ENCODE measurements at regions not wholly inside any gene's neighbourhood (a gene's known extent, or its start where the extent isn't known, plus 50 kb on each side); places are given as distances from the start of the nearest gene placed in this dataset.

DNA sequence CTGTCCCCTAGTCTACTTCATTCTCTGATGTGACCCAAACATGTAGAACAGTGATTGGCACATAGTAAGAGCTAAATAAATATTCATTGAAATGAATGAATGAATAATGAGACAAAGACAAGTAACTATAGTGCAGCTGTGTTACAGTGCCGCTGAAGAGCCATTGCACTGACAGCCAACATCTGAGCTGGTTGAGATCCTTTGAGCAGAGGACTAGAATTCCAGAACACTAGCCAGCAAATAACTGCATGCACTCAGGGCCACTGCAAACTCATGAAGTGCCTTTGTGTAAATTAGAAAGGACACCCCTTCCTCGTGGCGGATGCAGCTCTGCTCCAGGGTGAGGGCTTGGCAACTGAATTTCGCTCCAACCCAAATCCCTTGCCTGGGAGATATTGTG is 230.3 kb upstream of the CDYL start:
- Histone ChIP-seq H3K27ac (ENCODE audit: low read length) (no peak overlapping the region), H3K9me3 (replicated peaks; ENCODE audit: control insufficient read depth, low read depth, low read length) (no peaks in the 10 kb centered on the region), H3K27me3 (ENCODE audit: control insufficient read depth, insufficient read depth, low read length) (no peaks in the 10 kb centered on the region), H3K4me3 (ENCODE audit: low read length) (no peak overlapping the region), H3K4me1 (ENCODE audit: control insufficient read depth, insufficient read depth, low read length) (peaks cover 2% of the 10 kb centered on the region), H3K36me3 (ENCODE audit: control insufficient read depth, insufficient read depth, low read length) (no peaks in the 10 kb centered on the region)
- WGBS (ENCODE audit: insufficient coverage), result 38% methylated on average over 4 of the region's 4 CpGs
- DNase-seq, result peak; percentile 30

- Histone ChIP-seq H3K27me3 (ENCODE audit: control insufficient read depth, insufficient read depth, low read length) (no peaks in the 10 kb centered on the region), H3K36me3 (ENCODE audit: control insufficient read depth, insufficient read depth, low read length) (no peaks in the 10 kb centered on the region), H3K27ac (ENCODE audit: low read length) (no peak overlapping the region), H3K9me3 (replicated peaks; ENCODE audit: control insufficient read depth, low read depth, low read length) (no peaks in the 10 kb centered on the region), H3K4me1 (ENCODE audit: control insufficient read depth, insufficient read depth, low read length) (peaks cover 2% of the 10 kb centered on the region), H3K4me3 (ENCODE audit: low read length) (no peak overlapping the region)
- WGBS (ENCODE audit: insufficient coverage), result no CpG with 5 or more reads among the region's 2 CpGs
- DNase-seq, result peak; percentile 19
These were observed 232.6 kb upstream of the CDYL start for GRCh38 chr6:4543596-4543995.

GRCh38 chr6:4533576-4533975 is 242.6 kb upstream of the CDYL start:
- no peak overlapping the region for H3K4me3 ChIP-seq (ENCODE audit: low read length)
- WGBS (ENCODE audit: insufficient coverage), result no CpG with 5 or more reads among the region's 1 CpG
- no peaks in the 10 kb centered on the region for H3K36me3 ChIP-seq (ENCODE audit: control insufficient read depth, insufficient read depth, low read length)
- H3K9me3 ChIP-seq (replicated peaks; ENCODE audit: control insufficient read depth, low read depth, low read length), result peaks cover 6% of the 10 kb centered on the region
- no peak overlapping the region for H3K27ac ChIP-seq (ENCODE audit: low read length)
- H3K27me3 ChIP-seq (ENCODE audit: control insufficient read depth, insufficient read depth, low read length), result no peaks in the 10 kb centered on the region
- no peaks in the 10 kb centered on the region for H3K4me1 ChIP-seq (ENCODE audit: control insufficient read depth, insufficient read depth, low read length)
- DNase-seq, result no peak

DNA sequence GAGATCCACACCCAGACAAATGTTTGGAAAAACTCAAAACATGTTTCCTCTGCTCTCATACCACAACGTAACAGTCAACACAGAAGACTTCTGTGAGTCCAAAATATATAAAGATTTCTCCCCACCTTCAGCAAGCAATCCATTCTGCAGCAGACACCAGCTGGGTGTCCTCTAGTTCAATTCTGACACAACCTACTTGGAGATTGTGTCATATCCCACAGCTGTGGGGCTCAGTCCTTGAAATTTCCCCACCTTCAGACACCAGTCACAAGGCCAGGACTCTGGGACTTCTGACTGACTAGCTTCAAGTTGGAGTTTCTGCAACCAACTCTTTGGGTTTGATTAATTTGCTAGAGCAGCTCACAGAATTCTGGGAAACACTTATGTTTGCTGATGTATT is 244.8 kb upstream of the CDYL start:
- Histone ChIP-seq H3K27ac (ENCODE audit: low read length) (no peak overlapping the region), H3K4me3 (ENCODE audit: low read length) (no peak overlapping the region), H3K9me3 (replicated peaks; ENCODE audit: control insufficient read depth, low read depth, low read length) (peaks cover 6% of the 10 kb centered on the region), H3K4me1 (ENCODE audit: control insufficient read depth, insufficient read depth, low read length) (no peaks in the 10 kb centered on the region), H3K36me3 (ENCODE audit: control insufficient read depth, insufficient read depth, low read length) (no peaks in the 10 kb centered on the region), H3K27me3 (ENCODE audit: control insufficient read depth, insufficient read depth, low read length) (no peaks in the 10 kb centered on the region)
- WGBS (ENCODE audit: insufficient coverage), result 88% methylated on average over 1 of the region's 1 CpG
- DNase-seq, result no peak

DNA sequence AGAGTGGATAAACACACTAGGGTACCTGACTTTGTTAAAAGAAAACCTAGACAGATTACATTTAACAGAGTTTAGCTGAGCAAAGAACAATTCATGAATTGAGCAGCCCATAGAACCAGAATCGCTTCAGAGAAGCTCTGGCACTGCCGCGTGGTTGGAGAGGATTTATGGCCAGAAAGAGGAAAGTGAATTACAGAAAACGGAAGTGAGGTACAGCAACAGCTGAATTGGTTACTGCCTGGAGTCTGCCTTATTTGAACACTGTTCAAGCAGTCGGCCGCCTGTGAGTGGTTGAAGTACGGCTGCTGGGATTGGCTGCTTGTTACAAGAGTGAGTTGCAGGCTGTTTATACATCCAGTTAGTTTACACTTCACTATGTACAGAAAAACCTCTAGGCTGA is 253.8 kb upstream of the CDYL start:
- Histone ChIP-seq H3K36me3 (ENCODE audit: control insufficient read depth, insufficient read depth, low read length) (no peaks in the 10 kb centered on the region), H3K27me3 (ENCODE audit: control insufficient read depth, insufficient read depth, low read length) (peaks cover 2% of the 10 kb centered on the region), H3K9me3 (replicated peaks; ENCODE audit: control insufficient read depth, low read depth, low read length) (no peaks in the 10 kb centered on the region), H3K4me1 (ENCODE audit: control insufficient read depth, insufficient read depth, low read length) (peaks cover 3% of the 10 kb centered on the region), H3K27ac (ENCODE audit: low read length) (no peak overlapping the region), H3K4me3 (ENCODE audit: low read length) (no peak overlapping the region)
- 62% methylated on average over 4 of the region's 7 CpGs for WGBS (ENCODE audit: insufficient coverage)
- no peak for DNase-seq

GRCh38 chr6:4521070-4521469 is 255.1 kb upstream of the CDYL start:
- no peaks in the 10 kb centered on the region for H3K9me3 ChIP-seq (replicated peaks; ENCODE audit: control insufficient read depth, low read depth, low read length)
- 54% methylated on average over 6 of the region's 6 CpGs for WGBS (ENCODE audit: insufficient coverage)
- peaks cover 2% of the 10 kb centered on the region for H3K27me3 ChIP-seq (ENCODE audit: control insufficient read depth, insufficient read depth, low read length)
- no peak overlapping the region for H3K4me3 ChIP-seq (ENCODE audit: low read length)
- H3K27ac ChIP-seq (ENCODE audit: low read length), result no peak overlapping the region
- DNase-seq, result peak; percentile 26
- H3K36me3 ChIP-seq (ENCODE audit: control insufficient read depth, insufficient read depth, low read length), result no peaks in the 10 kb centered on the region
- H3K4me1 ChIP-seq (ENCODE audit: control insufficient read depth, insufficient read depth, low read length), result peaks cover 3% of the 10 kb centered on the region

- Histone ChIP-seq H3K36me3 (ENCODE audit: control insufficient read depth, insufficient read depth, low read length) (no peaks in the 10 kb centered on the region), H3K9me3 (replicated peaks; ENCODE audit: control insufficient read depth, low read depth, low read length) (no peaks in the 10 kb centered on the region), H3K27ac (ENCODE audit: low read length) (no peak overlapping the region), H3K4me1 (ENCODE audit: control insufficient read depth, insufficient read depth, low read length) (peaks cover 3% of the 10 kb centered on the region), H3K4me3 (ENCODE audit: low read length) (no peak overlapping the region), H3K27me3 (ENCODE audit: control insufficient read depth, insufficient read depth, low read length) (peaks cover 2% of the 10 kb centered on the region)
- WGBS (ENCODE audit: insufficient coverage), result no CpG with 5 or more reads among the region's 2 CpGs
- DNase-seq, result no peak
These were observed 257.7 kb upstream of the CDYL start for GRCh38 chr6:4518506-4518905.

DNA sequence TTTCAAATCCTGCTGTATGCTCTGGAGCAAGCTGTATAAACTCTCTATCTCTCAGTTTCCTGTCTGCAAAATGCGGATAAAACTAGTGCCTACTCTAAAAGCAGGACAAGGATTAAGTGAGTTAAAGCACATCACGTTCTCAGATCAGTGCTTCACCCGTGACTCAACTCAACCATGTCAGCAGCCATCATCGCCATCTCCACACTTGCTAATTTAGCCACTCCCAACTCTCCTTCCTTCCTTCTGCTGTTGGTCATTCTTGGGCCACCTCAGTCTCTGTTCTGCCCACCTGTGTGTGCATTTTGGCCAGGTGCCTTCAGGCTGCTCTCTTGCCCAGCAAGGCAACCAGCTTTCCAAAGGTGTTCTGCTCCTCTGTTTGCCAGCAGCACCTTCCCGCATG is 260.0 kb upstream of the CDYL start:
- Histone ChIP-seq H3K27me3 (ENCODE audit: control insufficient read depth, insufficient read depth, low read length) (no peaks in the 10 kb centered on the region), H3K4me3 (ENCODE audit: low read length) (no peak overlapping the region), H3K4me1 (ENCODE audit: control insufficient read depth, insufficient read depth, low read length) (peaks cover 14% of the 10 kb centered on the region), H3K9me3 (replicated peaks; ENCODE audit: control insufficient read depth, low read depth, low read length) (no peaks in the 10 kb centered on the region), H3K27ac (ENCODE audit: low read length) (no peak overlapping the region), H3K36me3 (ENCODE audit: control insufficient read depth, insufficient read depth, low read length) (no peaks in the 10 kb centered on the region)
- 78% methylated on average over 5 of the region's 5 CpGs for WGBS (ENCODE audit: insufficient coverage)
- no peak for DNase-seq

- 96% methylated on average over 4 of the region's 4 CpGs for WGBS (ENCODE audit: insufficient coverage)
- Histone ChIP-seq H3K27me3 (ENCODE audit: control insufficient read depth, insufficient read depth, low read length) (no peaks in the 10 kb centered on the region), H3K36me3 (ENCODE audit: control insufficient read depth, insufficient read depth, low read length) (no peaks in the 10 kb centered on the region), H3K27ac (ENCODE audit: low read length) (no peak overlapping the region), H3K9me3 (replicated peaks; ENCODE audit: control insufficient read depth, low read depth, low read length) (no peaks in the 10 kb centered on the region), H3K4me3 (ENCODE audit: low read length) (no peak overlapping the region), H3K4me1 (ENCODE audit: control insufficient read depth, insufficient read depth, low read length) (peaks cover 24% of the 10 kb centered on the region)
- no peak for DNase-seq
These were observed 262.6 kb upstream of the CDYL start for GRCh38 chr6:4513561-4513960.

GRCh38 chr6:4512051-4512471 is 264.1 kb upstream of the CDYL start:
- peak; percentile 93 for DNase-seq

GRCh38 chr6:4511641-4512020 is 264.6 kb upstream of the CDYL start:
- H3K4me1 ChIP-seq (ENCODE audit: control insufficient read depth, insufficient read depth, low read length), result peaks cover 26% of the 10 kb centered on the region
- DNase-seq, result peak; percentile 76
- no peaks in the 10 kb centered on the region for H3K27me3 ChIP-seq (ENCODE audit: control insufficient read depth, insufficient read depth, low read length)
- no peaks in the 10 kb centered on the region for H3K36me3 ChIP-seq (ENCODE audit: control insufficient read depth, insufficient read depth, low read length)
- 15% methylated on average over 5 of the region's 5 CpGs for WGBS (ENCODE audit: insufficient coverage)
- no peaks in the 10 kb centered on the region for H3K9me3 ChIP-seq (replicated peaks; ENCODE audit: control insufficient read depth, low read depth, low read length)
- no peak overlapping the region for H3K4me3 ChIP-seq (ENCODE audit: low read length)
- peak overlapping the region; percentile 56 for H3K27ac ChIP-seq (ENCODE audit: low read length)

More at GRCh38 chr6:4512051-4512471, 264.1 kb upstream of the CDYL start:
- H3K4me3 ChIP-seq (ENCODE audit: low read length), result no peak overlapping the region
- no peaks in the 10 kb centered on the region for H3K9me3 ChIP-seq (replicated peaks; ENCODE audit: control insufficient read depth, low read depth, low read length)
- WGBS (ENCODE audit: insufficient coverage), result 19% methylated on average over 6 of the region's 7 CpGs
- no peaks in the 10 kb centered on the region for H3K36me3 ChIP-seq (ENCODE audit: control insufficient read depth, insufficient read depth, low read length)
- peaks cover 24% of the 10 kb centered on the region for H3K4me1 ChIP-seq (ENCODE audit: control insufficient read depth, insufficient read depth, low read length)
- H3K27me3 ChIP-seq (ENCODE audit: control insufficient read depth, insufficient read depth, low read length), result no peaks in the 10 kb centered on the region
- H3K27ac ChIP-seq (ENCODE audit: low read length), result no peak overlapping the region
